Neural progenitor cell (in vitro differentiated cells): ENCODE measurements at regions not wholly inside any gene's neighbourhood (a gene's known extent, or its start where the extent isn't known, plus 50 kb on each side); places are given as distances from the start of the nearest gene placed in this dataset.

Source experiments
- EZH2 ChIP-seq: fragments of 200-600 bp; sonication (generic); IDR thresholded peaks from 2 replicates; pipeline ENCODE4 v1.6.1; 2017; ENCODE audit warnings: antibody characterized with exemption, mild to moderate bottlenecking, moderate library complexity
- TF ChIP-seq, protein P1 (sequence below): fragments of 200-600 bp; sonication (generic); IDR thresholded peaks from 2 replicates; pipeline ENCODE4 v1.5.1; 2017; ENCODE audit warnings: antibody characterized with exemption, mild to moderate bottlenecking

DNA sequence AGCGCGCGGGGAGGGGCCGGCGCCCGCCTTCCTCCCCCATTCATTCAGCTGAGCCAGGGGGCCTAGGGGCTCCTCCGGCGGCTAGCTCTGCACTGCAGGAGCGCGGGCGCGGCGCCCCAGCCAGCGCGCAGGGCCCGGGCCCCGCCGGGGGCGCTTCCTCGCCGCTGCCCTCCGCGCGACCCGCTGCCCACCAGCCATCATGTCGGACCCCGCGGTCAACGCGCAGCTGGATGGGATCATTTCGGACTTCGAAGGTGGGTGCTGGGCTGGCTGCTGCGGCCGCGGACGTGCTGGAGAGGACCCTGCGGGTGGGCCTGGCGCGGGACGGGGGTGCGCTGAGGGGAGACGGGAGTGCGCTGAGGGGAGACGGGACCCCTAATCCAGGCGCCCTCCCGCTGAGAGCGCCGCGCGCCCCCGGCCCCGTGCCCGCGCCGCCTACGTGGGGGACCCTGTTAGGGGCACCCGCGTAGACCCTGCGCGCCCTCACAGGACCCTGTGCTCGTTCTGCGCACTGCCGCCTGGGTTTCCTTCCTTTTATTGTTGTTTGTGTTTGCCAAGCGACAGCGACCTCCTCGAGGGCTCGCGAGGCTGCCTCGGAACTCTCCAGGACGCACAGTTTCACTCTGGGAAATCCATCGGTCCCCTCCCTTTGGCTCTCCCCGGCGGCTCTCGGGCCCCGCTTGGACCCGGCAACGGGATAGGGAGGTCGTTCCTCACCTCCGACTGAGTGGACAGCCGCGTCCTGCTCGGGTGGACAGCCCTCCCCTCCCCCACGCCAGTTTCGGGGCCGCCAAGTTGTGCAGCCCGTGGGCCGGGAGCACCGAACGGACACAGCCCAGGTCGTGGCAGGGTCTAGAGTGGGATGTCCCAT lies 232.8 kb downstream of the SEC14L1 start:
- TF ChIP-seq, protein P1, sequence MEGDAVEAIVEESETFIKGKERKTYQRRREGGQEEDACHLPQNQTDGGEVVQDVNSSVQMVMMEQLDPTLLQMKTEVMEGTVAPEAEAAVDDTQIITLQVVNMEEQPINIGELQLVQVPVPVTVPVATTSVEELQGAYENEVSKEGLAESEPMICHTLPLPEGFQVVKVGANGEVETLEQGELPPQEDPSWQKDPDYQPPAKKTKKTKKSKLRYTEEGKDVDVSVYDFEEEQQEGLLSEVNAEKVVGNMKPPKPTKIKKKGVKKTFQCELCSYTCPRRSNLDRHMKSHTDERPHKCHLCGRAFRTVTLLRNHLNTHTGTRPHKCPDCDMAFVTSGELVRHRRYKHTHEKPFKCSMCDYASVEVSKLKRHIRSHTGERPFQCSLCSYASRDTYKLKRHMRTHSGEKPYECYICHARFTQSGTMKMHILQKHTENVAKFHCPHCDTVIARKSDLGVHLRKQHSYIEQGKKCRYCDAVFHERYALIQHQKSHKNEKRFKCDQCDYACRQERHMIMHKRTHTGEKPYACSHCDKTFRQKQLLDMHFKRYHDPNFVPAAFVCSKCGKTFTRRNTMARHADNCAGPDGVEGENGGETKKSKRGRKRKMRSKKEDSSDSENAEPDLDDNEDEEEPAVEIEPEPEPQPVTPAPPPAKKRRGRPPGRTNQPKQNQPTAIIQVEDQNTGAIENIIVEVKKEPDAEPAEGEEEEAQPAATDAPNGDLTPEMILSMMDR: no peak
- no peak for TF ChIP-seq EZH2
